ENCODE measurements at regions not wholly inside any gene's neighbourhood (a gene's known extent, or its start where the extent isn't known, plus 50 kb on each side); places are given as distances from the start of the nearest gene placed in this dataset.

DNA sequence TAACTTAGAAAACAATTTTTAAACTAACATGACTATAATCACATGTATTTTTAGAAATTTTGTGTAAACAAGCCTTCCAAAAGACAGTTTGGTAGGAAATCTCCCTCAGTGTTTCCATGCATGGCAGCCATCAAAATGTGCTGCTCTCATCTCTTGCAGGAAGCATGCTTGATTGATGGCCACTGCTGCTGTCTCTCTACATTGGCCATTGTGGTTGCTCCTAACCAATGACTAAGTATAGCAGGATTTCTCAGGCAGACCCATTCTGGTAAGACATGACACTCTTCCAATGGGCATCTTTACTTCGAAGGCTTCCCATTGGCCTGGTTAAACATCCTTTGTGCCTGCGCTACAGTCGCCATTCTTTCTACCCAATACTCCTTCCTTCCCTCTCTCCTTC lies 78.9 kb upstream of the GUCY1A1 start:
- no peak overlapping the region for H3K27ac Mint-ChIP-seq
- peaks cover 3% of the 10 kb centered on the region; the same call in 2 of the 3 replicates for H3K4me1 Mint-ChIP-seq
- H3K36me3 Mint-ChIP-seq (ENCODE audit: low read depth): no peaks in the 10 kb centered on the region
- H4K20me1 ChIP-seq (replicated peaks; ENCODE audit: insufficient read depth): no peaks in the 10 kb centered on the region
- no peaks in the 10 kb centered on the region for H3K27me3 ChIP-seq (ENCODE audit: insufficient read depth)
- DNase-seq (ENCODE audit: low spot score) (no peak), ATAC-seq (no peak)
- H3K4me3 Mint-ChIP-seq: no peak overlapping the region
- H3K27me3 Mint-ChIP-seq (ENCODE audit: insufficient read depth, low read depth, poor library complexity): no peaks in the 10 kb centered on the region
- no peaks in the 10 kb centered on the region for H3K9me3 Mint-ChIP-seq
- TF ChIP-seq STAT1 (IDR thresholded peaks at IDR 0.05; ENCODE audit: unreplicated experiment): no peak
- TF ChIP-seq, protein P1, sequence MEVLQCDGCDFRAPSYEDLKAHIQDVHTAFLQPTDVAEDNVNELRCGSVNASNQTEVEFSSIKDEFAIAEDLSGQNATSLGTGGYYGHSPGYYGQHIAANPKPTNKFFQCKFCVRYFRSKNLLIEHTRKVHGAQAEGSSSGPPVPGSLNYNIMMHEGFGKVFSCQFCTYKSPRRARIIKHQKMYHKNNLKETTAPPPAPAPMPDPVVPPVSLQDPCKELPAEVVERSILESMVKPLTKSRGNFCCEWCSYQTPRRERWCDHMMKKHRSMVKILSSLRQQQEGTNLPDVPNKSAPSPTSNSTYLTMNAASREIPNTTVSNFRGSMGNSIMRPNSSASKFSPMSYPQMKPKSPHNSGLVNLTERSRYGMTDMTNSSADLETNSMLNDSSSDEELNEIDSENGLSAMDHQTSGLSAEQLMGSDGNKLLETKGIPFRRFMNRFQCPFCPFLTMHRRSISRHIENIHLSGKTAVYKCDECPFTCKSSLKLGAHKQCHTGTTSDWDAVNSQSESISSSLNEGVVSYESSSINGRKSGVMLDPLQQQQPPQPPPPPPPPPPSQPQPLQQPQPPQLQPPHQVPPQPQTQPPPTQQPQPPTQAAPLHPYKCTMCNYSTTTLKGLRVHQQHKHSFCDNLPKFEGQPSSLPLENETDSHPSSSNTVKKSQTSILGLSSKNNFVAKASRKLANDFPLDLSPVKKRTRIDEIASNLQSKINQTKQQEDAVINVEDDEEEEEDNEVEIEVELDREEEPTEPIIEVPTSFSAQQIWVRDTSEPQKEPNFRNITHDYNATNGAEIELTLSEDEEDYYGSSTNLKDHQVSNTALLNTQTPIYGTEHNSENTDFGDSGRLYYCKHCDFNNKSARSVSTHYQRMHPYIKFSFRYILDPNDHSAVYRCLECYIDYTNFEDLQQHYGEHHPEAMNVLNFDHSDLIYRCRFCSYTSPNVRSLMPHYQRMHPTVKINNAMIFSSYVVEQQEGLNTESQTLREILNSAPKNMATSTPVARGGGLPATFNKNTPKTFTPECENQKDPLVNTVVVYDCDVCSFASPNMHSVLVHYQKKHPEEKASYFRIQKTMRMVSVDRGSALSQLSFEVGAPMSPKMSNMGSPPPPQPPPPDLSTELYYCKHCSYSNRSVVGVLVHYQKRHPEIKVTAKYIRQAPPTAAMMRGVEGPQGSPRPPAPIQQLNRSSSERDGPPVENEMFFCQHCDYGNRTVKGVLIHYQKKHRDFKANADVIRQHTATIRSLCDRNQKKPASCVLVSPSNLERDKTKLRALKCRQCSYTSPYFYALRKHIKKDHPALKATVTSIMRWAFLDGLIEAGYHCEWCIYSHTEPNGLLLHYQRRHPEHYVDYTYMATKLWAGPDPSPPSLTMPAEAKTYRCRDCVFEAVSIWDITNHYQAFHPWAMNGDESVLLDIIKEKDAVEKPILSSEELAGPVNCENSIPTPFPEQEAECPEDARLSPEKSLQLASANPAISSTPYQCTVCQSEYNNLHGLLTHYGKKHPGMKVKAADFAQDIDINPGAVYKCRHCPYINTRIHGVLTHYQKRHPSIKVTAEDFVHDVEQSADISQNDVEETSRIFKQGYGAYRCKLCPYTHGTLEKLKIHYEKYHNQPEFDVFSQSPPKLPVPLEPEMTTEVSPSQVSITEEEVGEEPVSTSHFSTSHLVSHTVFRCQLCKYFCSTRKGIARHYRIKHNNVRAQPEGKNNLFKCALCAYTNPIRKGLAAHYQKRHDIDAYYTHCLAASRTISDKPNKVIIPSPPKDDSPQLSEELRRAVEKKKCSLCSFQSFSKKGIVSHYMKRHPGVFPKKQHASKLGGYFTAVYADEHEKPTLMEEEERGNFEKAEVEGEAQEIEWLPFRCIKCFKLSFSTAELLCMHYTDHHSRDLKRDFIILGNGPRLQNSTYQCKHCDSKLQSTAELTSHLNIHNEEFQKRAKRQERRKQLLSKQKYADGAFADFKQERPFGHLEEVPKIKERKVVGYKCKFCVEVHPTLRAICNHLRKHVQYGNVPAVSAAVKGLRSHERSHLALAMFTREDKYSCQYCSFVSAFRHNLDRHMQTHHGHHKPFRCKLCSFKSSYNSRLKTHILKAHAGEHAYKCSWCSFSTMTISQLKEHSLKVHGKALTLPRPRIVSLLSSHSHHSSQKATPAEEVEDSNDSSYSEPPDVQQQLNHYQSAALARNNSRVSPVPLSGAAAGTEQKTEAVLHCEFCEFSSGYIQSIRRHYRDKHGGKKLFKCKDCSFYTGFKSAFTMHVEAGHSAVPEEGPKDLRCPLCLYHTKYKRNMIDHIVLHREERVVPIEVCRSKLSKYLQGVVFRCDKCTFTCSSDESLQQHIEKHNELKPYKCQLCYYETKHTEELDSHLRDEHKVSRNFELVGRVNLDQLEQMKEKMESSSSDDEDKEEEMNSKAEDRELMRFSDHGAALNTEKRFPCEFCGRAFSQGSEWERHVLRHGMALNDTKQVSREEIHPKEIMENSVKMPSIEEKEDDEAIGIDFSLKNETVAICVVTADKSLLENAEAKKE (CRISPR knock-in tag; IDR thresholded peaks at IDR 0.05): no peak
- TF ChIP-seq, protein P2, sequence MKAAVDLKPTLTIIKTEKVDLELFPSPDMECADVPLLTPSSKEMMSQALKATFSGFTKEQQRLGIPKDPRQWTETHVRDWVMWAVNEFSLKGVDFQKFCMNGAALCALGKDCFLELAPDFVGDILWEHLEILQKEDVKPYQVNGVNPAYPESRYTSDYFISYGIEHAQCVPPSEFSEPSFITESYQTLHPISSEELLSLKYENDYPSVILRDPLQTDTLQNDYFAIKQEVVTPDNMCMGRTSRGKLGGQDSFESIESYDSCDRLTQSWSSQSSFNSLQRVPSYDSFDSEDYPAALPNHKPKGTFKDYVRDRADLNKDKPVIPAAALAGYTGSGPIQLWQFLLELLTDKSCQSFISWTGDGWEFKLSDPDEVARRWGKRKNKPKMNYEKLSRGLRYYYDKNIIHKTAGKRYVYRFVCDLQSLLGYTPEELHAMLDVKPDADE (IDR thresholded peaks at IDR 0.05): no peak
- TF ChIP-seq ZNF331 (CRISPR knock-in tag; IDR thresholded peaks at IDR 0.05; ENCODE audit: low read depth): no peak
- TF ChIP-seq CREB1 (CRISPR knock-in tag; IDR thresholded peaks at IDR 0.05; ENCODE audit: low read depth): no peak
- H3K36me3 ChIP-seq (ENCODE audit: insufficient read depth): no peaks in the 10 kb centered on the region
- H3K4me3 ChIP-seq: no peak overlapping the region
- no peaks in the 10 kb centered on the region for H3F3A ChIP-seq (replicated peaks; ENCODE audit: low read depth)
- no peaks in the 10 kb centered on the region for H3K4me1 ChIP-seq (ENCODE audit: insufficient read depth)
- H3K27ac ChIP-seq (ENCODE audit: low read depth): no peak overlapping the region
- H3K9me2 ChIP-seq (ENCODE audit: insufficient read depth): no peaks in the 10 kb centered on the region
- no peaks in the 10 kb centered on the region for H3K79me2 ChIP-seq (replicated peaks; ENCODE audit: insufficient read depth)
- H2AFZ ChIP-seq: no peak overlapping the region
- H3K4me2 ChIP-seq: no peak overlapping the region

DNA sequence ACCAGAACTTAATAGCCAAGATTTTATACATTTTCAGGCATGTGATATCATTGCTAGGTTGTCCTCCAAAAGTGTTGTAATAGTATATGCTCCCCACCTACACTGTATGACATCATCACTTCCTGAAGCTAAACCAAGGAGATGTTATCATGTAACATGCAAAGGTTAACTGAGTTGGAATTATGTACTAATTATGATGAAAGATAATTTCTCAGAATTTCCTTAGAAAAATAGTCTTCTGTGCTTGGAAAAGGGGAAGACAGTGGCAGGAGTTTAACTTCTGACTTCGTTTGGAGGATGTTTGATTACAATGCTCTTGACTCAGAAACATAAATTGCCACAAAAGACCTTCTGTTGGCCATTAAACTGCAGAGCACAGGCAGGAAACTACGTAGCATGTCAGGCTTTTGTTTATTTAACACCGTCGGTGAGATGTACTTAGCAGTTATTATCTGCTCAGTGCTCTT lies 83.6 kb upstream of the GUCY1A1 start:
- Histone ChIP-seq H2AFZ (no peak overlapping the region; the same call in 1 of the 2 replicates), H3K36me3 (ENCODE audit: insufficient read depth) (no peaks in the 10 kb centered on the region)
- no peak overlapping the region for H3K27ac Mint-ChIP-seq
- TF ChIP-seq STAT1 (IDR thresholded peaks at IDR 0.05; ENCODE audit: unreplicated experiment): no peak
- TF ChIP-seq, protein P3, sequence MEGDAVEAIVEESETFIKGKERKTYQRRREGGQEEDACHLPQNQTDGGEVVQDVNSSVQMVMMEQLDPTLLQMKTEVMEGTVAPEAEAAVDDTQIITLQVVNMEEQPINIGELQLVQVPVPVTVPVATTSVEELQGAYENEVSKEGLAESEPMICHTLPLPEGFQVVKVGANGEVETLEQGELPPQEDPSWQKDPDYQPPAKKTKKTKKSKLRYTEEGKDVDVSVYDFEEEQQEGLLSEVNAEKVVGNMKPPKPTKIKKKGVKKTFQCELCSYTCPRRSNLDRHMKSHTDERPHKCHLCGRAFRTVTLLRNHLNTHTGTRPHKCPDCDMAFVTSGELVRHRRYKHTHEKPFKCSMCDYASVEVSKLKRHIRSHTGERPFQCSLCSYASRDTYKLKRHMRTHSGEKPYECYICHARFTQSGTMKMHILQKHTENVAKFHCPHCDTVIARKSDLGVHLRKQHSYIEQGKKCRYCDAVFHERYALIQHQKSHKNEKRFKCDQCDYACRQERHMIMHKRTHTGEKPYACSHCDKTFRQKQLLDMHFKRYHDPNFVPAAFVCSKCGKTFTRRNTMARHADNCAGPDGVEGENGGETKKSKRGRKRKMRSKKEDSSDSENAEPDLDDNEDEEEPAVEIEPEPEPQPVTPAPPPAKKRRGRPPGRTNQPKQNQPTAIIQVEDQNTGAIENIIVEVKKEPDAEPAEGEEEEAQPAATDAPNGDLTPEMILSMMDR (conservative IDR thresholded peaks at IDR 0.05; ENCODE audit: low read depth in 2 of 2): no peak
- TF ChIP-seq, protein P4, sequence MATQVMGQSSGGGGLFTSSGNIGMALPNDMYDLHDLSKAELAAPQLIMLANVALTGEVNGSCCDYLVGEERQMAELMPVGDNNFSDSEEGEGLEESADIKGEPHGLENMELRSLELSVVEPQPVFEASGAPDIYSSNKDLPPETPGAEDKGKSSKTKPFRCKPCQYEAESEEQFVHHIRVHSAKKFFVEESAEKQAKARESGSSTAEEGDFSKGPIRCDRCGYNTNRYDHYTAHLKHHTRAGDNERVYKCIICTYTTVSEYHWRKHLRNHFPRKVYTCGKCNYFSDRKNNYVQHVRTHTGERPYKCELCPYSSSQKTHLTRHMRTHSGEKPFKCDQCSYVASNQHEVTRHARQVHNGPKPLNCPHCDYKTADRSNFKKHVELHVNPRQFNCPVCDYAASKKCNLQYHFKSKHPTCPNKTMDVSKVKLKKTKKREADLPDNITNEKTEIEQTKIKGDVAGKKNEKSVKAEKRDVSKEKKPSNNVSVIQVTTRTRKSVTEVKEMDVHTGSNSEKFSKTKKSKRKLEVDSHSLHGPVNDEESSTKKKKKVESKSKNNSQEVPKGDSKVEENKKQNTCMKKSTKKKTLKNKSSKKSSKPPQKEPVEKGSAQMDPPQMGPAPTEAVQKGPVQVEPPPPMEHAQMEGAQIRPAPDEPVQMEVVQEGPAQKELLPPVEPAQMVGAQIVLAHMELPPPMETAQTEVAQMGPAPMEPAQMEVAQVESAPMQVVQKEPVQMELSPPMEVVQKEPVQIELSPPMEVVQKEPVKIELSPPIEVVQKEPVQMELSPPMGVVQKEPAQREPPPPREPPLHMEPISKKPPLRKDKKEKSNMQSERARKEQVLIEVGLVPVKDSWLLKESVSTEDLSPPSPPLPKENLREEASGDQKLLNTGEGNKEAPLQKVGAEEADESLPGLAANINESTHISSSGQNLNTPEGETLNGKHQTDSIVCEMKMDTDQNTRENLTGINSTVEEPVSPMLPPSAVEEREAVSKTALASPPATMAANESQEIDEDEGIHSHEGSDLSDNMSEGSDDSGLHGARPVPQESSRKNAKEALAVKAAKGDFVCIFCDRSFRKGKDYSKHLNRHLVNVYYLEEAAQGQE (IDR thresholded peaks at IDR 0.05; ENCODE audit: unreplicated experiment): no peak
- TF ChIP-seq EZH2phosphoT487 (IDR thresholded peaks at IDR 0.05; ENCODE audit: unreplicated experiment): no peak

More for the DNA sequence above, 83.6 kb upstream of the GUCY1A1 start:
- Mint-ChIP-seq H3K9me3 (no peaks in the 10 kb centered on the region), H3K4me3 (no peak overlapping the region), H3K27me3 (ENCODE audit: insufficient read depth, low read depth, poor library complexity) (no peaks in the 10 kb centered on the region), H3K4me1 (no peaks in the 10 kb centered on the region), H3K36me3 (ENCODE audit: low read depth) (no peaks in the 10 kb centered on the region)
- ATAC-seq (no peak), DNase-seq (ENCODE audit: low spot score) (no peak)
- no peak overlapping the region for H3K4me3 ChIP-seq
- H3F3A ChIP-seq (replicated peaks; ENCODE audit: low read depth): no peaks in the 10 kb centered on the region
- no peaks in the 10 kb centered on the region for H3K9me2 ChIP-seq (ENCODE audit: insufficient read depth)
- no peaks in the 10 kb centered on the region for H3K4me1 ChIP-seq (ENCODE audit: insufficient read depth)
- no peaks in the 10 kb centered on the region for H3K27me3 ChIP-seq (ENCODE audit: insufficient read depth)
- H3K79me2 ChIP-seq (replicated peaks; ENCODE audit: insufficient read depth): no peaks in the 10 kb centered on the region
- no peak overlapping the region for H3K4me2 ChIP-seq
- H3K27ac ChIP-seq (ENCODE audit: low read depth): no peak overlapping the region
- H4K20me1 ChIP-seq (replicated peaks; ENCODE audit: insufficient read depth): no peaks in the 10 kb centered on the region

All from GM23338 (cell line).